A673 (cell line): ENCODE measurements at regions not wholly inside any gene's neighbourhood (a gene's known extent, or its start where the extent isn't known, plus 50 kb on each side); places are given as distances from the start of the nearest gene placed in this dataset.

Experiments used
- EZH2 ChIP-seq: fragments of 200-600 bp; sonication (generic); IDR thresholded peaks from 2 replicates; pipeline ENCODE4 v1.6.1; 2017; ENCODE audit warnings: borderline replicate concordance, low read depth, mild to moderate bottlenecking, mixed read lengths, antibody characterized with exemption, low read length; ENCODE audit not compliant: poor library complexity, severe bottlenecking
- TF ChIP-seq, protein P1 (sequence below): fragments of 300-800, 200-600 bp; sonication (generic); conservative IDR thresholded peaks from 2 replicates; pipeline ENCODE4 v1.5.1; 2017; ENCODE audit warnings: low read depth, mild to moderate bottlenecking, antibody characterized with exemption, low read length, moderate library complexity, mixed read lengths

DNA sequence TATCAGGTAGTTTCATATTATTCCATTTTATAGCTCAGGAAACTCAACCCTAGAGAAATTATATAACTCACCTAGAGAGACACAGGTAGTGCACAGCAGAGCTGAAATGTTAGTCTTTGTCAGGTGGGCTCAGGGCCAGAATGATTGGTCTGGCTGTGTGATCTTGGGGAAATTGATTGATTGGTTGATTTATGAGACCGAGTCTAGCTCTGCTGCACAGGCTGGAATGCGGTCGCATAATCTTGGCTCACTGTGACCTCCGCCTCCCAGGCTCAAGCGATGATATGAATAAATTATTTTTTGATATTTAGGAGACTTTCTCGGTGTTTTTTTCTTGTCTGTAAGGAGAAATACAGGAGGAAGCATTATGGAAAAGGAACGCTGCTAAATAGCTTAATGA is 239.9 kb upstream of the SLC10A2 start:
- TF ChIP-seq, protein P1, sequence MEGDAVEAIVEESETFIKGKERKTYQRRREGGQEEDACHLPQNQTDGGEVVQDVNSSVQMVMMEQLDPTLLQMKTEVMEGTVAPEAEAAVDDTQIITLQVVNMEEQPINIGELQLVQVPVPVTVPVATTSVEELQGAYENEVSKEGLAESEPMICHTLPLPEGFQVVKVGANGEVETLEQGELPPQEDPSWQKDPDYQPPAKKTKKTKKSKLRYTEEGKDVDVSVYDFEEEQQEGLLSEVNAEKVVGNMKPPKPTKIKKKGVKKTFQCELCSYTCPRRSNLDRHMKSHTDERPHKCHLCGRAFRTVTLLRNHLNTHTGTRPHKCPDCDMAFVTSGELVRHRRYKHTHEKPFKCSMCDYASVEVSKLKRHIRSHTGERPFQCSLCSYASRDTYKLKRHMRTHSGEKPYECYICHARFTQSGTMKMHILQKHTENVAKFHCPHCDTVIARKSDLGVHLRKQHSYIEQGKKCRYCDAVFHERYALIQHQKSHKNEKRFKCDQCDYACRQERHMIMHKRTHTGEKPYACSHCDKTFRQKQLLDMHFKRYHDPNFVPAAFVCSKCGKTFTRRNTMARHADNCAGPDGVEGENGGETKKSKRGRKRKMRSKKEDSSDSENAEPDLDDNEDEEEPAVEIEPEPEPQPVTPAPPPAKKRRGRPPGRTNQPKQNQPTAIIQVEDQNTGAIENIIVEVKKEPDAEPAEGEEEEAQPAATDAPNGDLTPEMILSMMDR = no peak
- TF ChIP-seq EZH2 = no peak
